HepG2 (cell line): ENCODE measurements at regions not wholly inside any gene's neighbourhood (a gene's known extent, or its start where the extent isn't known, plus 50 kb on each side); places are given as distances from the start of the nearest gene placed in this dataset.

ENCODE experiments used
- ATAC-seq: fragments of 200-7000 bp; cut with Tn5 transposase; 3 replicates; pipeline ENCODE4 v1.9.1; 2020; ENCODE audit warnings: mild to moderate bottlenecking, moderate library complexity
- BruUV-seq: library from RNA; stranded (reverse); fragments of 400-500 nt; replicated peaks from 2 replicates; lab custom pipeline; 2021; lab: Mats Ljungman, UMichigan
- CTCF ChIA-PET: fragments of 300-600 bp; formaldehyde crosslinking; extraction: SDS; loops from one replicate; lab custom pipeline; 2021; ENCODE audit warnings: low total read pairs, inconsistent platforms, low intra/inter-chr PET ratio; lab: Yijun Ruan, JAX
- POLR2A ChIA-PET: fragments of 350-600 bp; sonication (Branson Sonifier 250); formaldehyde crosslinking; loops from one replicate; lab custom pipeline; 2020; ENCODE audit warnings: antibody characterized with exemption, inconsistent platforms; lab: Yijun Ruan, JAX
- DNase-seq: peaks from one replicate; pipeline ENCODE4 v3.0.0-alpha.2; 2015; ENCODE audit warnings: low spot score
- FAIRE-seq: peaks from 3 replicates; lab custom pipeline; 2011; peaks lifted over from hg19 to GRCh38; lab: Jason Lieb, UNC
- H2AFZ ChIP-seq: one replicate; pipeline ENCODE4 v1.6.1; 2011; ENCODE audit warnings: low read length, inconsistent platforms
- H3K27ac ChIP-seq: fragments of 300-600 bp; 3 replicates; pipeline ENCODE4 v1.8.0; 2011; ENCODE audit warnings: mixed run types, mild to moderate bottlenecking, mixed read lengths, low read length, inconsistent platforms; ENCODE audit not compliant: insufficient read depth; ENCODE audit errors: extremely low read length
- H3K27me3 ChIP-seq, 2 experiments: fragments of 200-600 bp in 1 of 2; 2 replicates in 1 of 2; 3 replicates in 1 of 2; pipeline versions ENCODE4 v1.6.0 to v1.8.0; 2011; ENCODE audit warnings: low read length in 2 of 2, mild to moderate bottlenecking in 2 of 2, moderate library complexity in 2 of 2, inconsistent platforms in 1 of 2; ENCODE audit not compliant: insufficient read depth in 2 of 2, control insufficient read depth in 1 of 2
- H3K36me3 ChIP-seq, 2 experiments: fragments of 200-600 bp in 1 of 2; replicated peaks in 1 of 2; 2 replicates in 1 of 2; 3 replicates in 1 of 2; pipeline versions ENCODE4 v1.5.1 to v1.8.0; 2011; ENCODE audit warnings: low read length in 2 of 2, inconsistent platforms in 1 of 2; ENCODE audit not compliant: insufficient read depth in 2 of 2, control insufficient read depth in 1 of 2
- H3K4me1 ChIP-seq: 2 replicates; pipeline ENCODE4 v1.5.1; 2012; ENCODE audit warnings: low read length, inconsistent platforms; ENCODE audit not compliant: insufficient read depth
- H3K4me2 ChIP-seq: 2 replicates; pipeline ENCODE4 v1.6.0; 2011; ENCODE audit warnings: low read depth, low read length, inconsistent platforms
- H3K4me3 ChIP-seq, 3 experiments: fragments of 200-600 bp in 1 of 3; sonication (generic), shearing (Covaris generic) in 1 of 3; replicated peaks in 1 of 3; 2 replicates each; pipeline ENCODE4 v1.5.1; 2011 to 2016; ENCODE audit warnings: low read length in 3 of 3, inconsistent platforms in 2 of 3, low read depth in 2 of 3, mild to moderate bottlenecking in 2 of 3, control low read depth in 1 of 3, mixed read lengths in 1 of 3; ENCODE audit not compliant: insufficient read depth in 1 of 3
- H3K79me2 ChIP-seq: one replicate; pipeline ENCODE4 v1.6.1; 2011; ENCODE audit warnings: low read length, inconsistent platforms; ENCODE audit not compliant: insufficient read depth
- H3K9ac ChIP-seq: 2 replicates; pipeline ENCODE4 v1.6.0; 2011; ENCODE audit warnings: mild to moderate bottlenecking, low read depth, low read length, inconsistent platforms; ENCODE audit not compliant: insufficient read depth
- H3K9me3 ChIP-seq: 2 replicates; pipeline ENCODE4 v1.5.1; 2012; ENCODE audit warnings: mild to moderate bottlenecking, low read length
- H4K20me1 ChIP-seq: 2 replicates; pipeline ENCODE4 v1.6.0; 2011; ENCODE audit warnings: inconsistent platforms, mild to moderate bottlenecking, low read length, moderate library complexity; ENCODE audit not compliant: insufficient read depth
- GABPB1 ChIP-seq: IDR thresholded peaks from 2 replicates; pipeline ENCODE4 v1.6.1; 2016; ENCODE audit warnings: mild to moderate bottlenecking, missing genetic modification reagents, moderate library complexity, missing compliant biosample characterization
- KDM2A ChIP-seq: sonication (generic); formaldehyde crosslinking; IDR thresholded peaks from 2 replicates; pipeline ENCODE4 v1.4.0; 2020; ENCODE audit warnings: low read depth, missing genetic modification reagents, borderline replicate concordance
- KLF6 ChIP-seq: IDR thresholded peaks from 2 replicates; pipeline ENCODE4 v1.8.0; 2016; ENCODE audit warnings: missing biosample characterization, missing genetic modification reagents
- LBX2 ChIP-seq: sonication (generic); formaldehyde crosslinking; IDR thresholded peaks from 2 replicates; pipeline ENCODE4 v1.5.0; 2020; ENCODE audit warnings: missing genetic modification reagents, mild to moderate bottlenecking, borderline replicate concordance
- MEF2D ChIP-seq: sonication (generic); formaldehyde crosslinking; IDR thresholded peaks from 2 replicates; pipeline ENCODE4 v1.5.1; 2020; ENCODE audit warnings: mild to moderate bottlenecking, missing genetic modification reagents
- NCOA2 ChIP-seq: sonication (generic); formaldehyde crosslinking; IDR thresholded peaks from 2 replicates; pipeline ENCODE4 v1.8.0; 2022; ENCODE audit warnings: inconsistent platforms
- NCOA5 ChIP-seq: sonication (generic); formaldehyde crosslinking; IDR thresholded peaks from 2 replicates; pipeline ENCODE4 v1.4.0; 2020; ENCODE audit warnings: missing genetic modification reagents
- SATB2 ChIP-seq: sonication (generic); formaldehyde crosslinking; IDR thresholded peaks from 2 replicates; pipeline ENCODE4 v1.5.0; 2020; ENCODE audit warnings: missing genetic modification reagents
- SKI ChIP-seq: fragments of 450-650 bp; IDR thresholded peaks from one replicate; pipeline ENCODE4 v1.6.1; 2018; ENCODE audit warnings: mild to moderate bottlenecking; ENCODE audit not compliant: partially characterized antibody
- SNAPC2 ChIP-seq: sonication (generic); formaldehyde crosslinking; IDR thresholded peaks from 2 replicates; pipeline ENCODE4 v1.8.1; 2022; ENCODE audit warnings: mild to moderate bottlenecking, missing genetic modification reagents
- ZFX ChIP-seq: sonication (generic); formaldehyde crosslinking; IDR thresholded peaks from 2 replicates; pipeline ENCODE4 v1.4.0; 2020; ENCODE audit warnings: mild to moderate bottlenecking, low read depth, missing genetic modification reagents, moderate library complexity
- ZNF550 ChIP-seq: sonication (generic); formaldehyde crosslinking; IDR thresholded peaks from 2 replicates; pipeline ENCODE4 v1.4.0; 2020; ENCODE audit warnings: mild to moderate bottlenecking, missing genetic modification reagents, borderline replicate concordance
- ZNF572 ChIP-seq: sonication (generic); formaldehyde crosslinking; IDR thresholded peaks from 2 replicates; pipeline ENCODE4 v1.5.1; 2020; ENCODE audit warnings: mild to moderate bottlenecking, missing genetic modification reagents
- ZNF841 ChIP-seq: sonication (generic); formaldehyde crosslinking; IDR thresholded peaks from 2 replicates; pipeline ENCODE4 v1.8.1; 2023; ENCODE audit warnings: missing genetic modification reagents, borderline replicate concordance
- WGBS: methylation state at CpG from one replicate; pipeline ENCODE4 v1.1.6; 2017; ENCODE audit warnings: low lambda C conversion rate; 5-methylcytosine and 5-hydroxymethylcytosine counted together
- in situ Hi-C: cut with HindIII; loops from 2 replicates; pipeline ENCODE4 v1.10.0; 2017; ENCODE audit warnings: low pct_unique_long_range_greater_than_20kb; ENCODE audit not compliant: extremely low pct_ligation_motif_present
- intact Hi-C: fragments of 100-400 bp; cut with micrococcal nuclease; formaldehyde crosslinking; loops from one replicate; pipeline ENCODE4 v1.10.0; 2022; ENCODE audit not compliant: unreplicated experiment

DNA sequence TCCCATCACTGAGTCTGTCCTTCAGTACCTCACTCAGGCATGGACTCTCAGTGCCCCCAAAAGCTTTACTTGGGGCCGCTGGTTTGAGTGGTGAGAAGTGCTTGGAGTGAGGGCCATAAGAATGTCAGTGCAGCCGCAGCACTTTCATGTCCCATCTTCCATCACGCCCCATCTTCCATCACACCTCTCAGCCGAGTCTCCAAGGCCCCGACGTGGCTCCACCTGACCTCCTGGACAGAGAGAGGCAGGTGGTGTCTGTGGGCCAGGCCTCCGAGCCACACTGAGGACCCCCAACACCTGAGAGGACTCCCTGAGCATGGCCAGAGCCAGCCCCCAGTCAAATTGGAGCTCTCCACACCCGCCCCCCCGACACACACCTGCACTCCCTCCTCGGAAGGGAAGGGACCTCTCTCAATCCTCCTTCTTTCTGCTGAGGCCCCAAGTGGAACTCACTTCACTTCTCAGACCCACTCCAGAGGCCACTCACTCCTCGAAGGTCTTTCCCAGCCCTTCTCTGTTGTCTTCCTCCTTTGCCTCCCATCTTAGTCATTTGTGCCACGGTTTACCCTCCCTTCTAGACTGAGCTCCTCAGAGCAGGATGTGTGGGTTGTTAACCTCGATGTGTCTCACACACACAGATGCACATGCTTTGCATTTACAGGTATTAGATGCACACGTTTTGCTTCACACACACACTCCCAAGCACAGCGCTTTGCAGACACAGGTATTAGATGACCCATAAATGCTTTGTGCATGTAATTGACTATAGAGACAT lies 65.7 kb upstream of the ATP12A start:
- FAIRE-seq (no peak), ATAC-seq (no peak), DNase-seq (no peak)
- 6% methylated on average over 12 of the region's 15 CpGs for WGBS
- H3K27ac ChIP-seq, result no peak overlapping the region
- H3K36me3 ChIP-seq, result no peaks in the 10 kb centered on the region
- ChIA-PET POLR2A (no interaction called here), CTCF (no interaction called here)
- H3K4me2 ChIP-seq, result no peak overlapping the region
- intact Hi-C loops (no loop called here), in situ Hi-C loops (no loop called here)
- no peaks in the 10 kb centered on the region for H3K4me1 ChIP-seq
- TF ChIP-seq NCOA2 (CRISPR knock-in tag) (no peak), SKI (no peak), SNAPC2 (CRISPR knock-in tag) (no peak), MEF2D (CRISPR knock-in tag) (no peak), ZNF841 (CRISPR knock-in tag) (no peak), GABPB1 (no peak), ZFX (CRISPR knock-in tag) (no peak), SATB2 (CRISPR knock-in tag) (no peak), LBX2 (CRISPR knock-in tag) (no peak), ZNF550 (no peak), KLF6 (CRISPR knock-in tag) (no peak), NCOA5 (no peak), KDM2A (CRISPR knock-in tag) (no peak), ZNF572 (CRISPR knock-in tag) (no peak)
- H2AFZ ChIP-seq, result no peak overlapping the region
- BruUV-seq, result no TSS peak
- H3K27me3 ChIP-seq, result peaks cover 4 to 22% of the 10 kb centered on the region in 2 experiments; a peak in 3 of 5 replicates
- H3K79me2 ChIP-seq, result no peaks in the 10 kb centered on the region
- H3K9ac ChIP-seq, result no peak overlapping the region
- H4K20me1 ChIP-seq, result no peaks in the 10 kb centered on the region
- H3K4me3 ChIP-seq, result no peak overlapping the region
- H3K9me3 ChIP-seq, result no peaks in the 10 kb centered on the region
